ENCODE measurements at regions not wholly inside any gene's neighbourhood (a gene's known extent, or its start where the extent isn't known, plus 50 kb on each side); places are given as distances from the start of the nearest gene placed in this dataset.

- no peaks in the 10 kb centered on the region for H3K79me2 ChIP-seq (ENCODE audit: control insufficient read depth, insufficient read depth, low read length)
- no peak overlapping the region for H3K9ac ChIP-seq (replicated peaks; ENCODE audit: extremely low read depth, insufficient read depth, low read length)
- H3K4me1 ChIP-seq (ENCODE audit: control insufficient read depth, extremely low read depth, insufficient read depth, low read length), result no peaks in the 10 kb centered on the region
- no peak for FAIRE-seq
- no peak overlapping the region for H2AFZ ChIP-seq (ENCODE audit: low read depth, low read length)
- no peak overlapping the region for H3K27ac ChIP-seq (ENCODE audit: insufficient read depth, low read depth, low read length)
- H3K36me3 ChIP-seq (ENCODE audit: control insufficient read depth in 2 of 2, extremely low read depth in 1 of 2, insufficient read depth in 2 of 2, low read length in 2 of 2), result no peaks in the 10 kb centered on the region
- dilution Hi-C loops (cut with MboI; ENCODE audit: extremely low pct_ligation_motif_present, low sequenced_read_pairs) (no loop called here), intact Hi-C loops (cut with micrococcal nuclease) (no loop called here)
- no peak for DNase-seq (ENCODE audit: low read depth, low spot score)
- no peak overlapping the region for H3K4me2 ChIP-seq (ENCODE audit: insufficient read depth, low read length)
- CTCF ChIA-PET, result interaction anchor here (1.1 kb wide), 1 partner anchor 20 kb away, joined by 4 read pairs; no protein-coding TSS in a partner anchor
- BruUV-seq (replicated peaks), result no TSS peak
- no peaks in the 10 kb centered on the region for H4K20me1 ChIP-seq (replicated peaks; ENCODE audit: control insufficient read depth, extremely low read depth, insufficient read depth, low read length)
- POLR2A ChIA-PET, result no interaction called here
- no peaks in the 10 kb centered on the region for H3K27me3 ChIP-seq (ENCODE audit: control insufficient read depth in 2 of 2, insufficient read depth in 2 of 2, low read length in 2 of 2)
- TF ChIP-seq GATA2 (IDR thresholded peaks at IDR 0.05; ENCODE audit: insufficient read depth, insufficient read length, low read depth, low read length) (no peak), POLR2AphosphoS5 (IDR thresholded peaks at IDR 0.05; ENCODE audit: insufficient read depth, low read depth, low read length) (no peak), JUN (IDR thresholded peaks at IDR 0.05; ENCODE audit: borderline replicate concordance, insufficient read depth, insufficient read length, low read depth) (no peak), POLR2A (IDR thresholded peaks at IDR 0.05; ENCODE audit: low read depth, low read length) (no peak), FOS (IDR thresholded peaks at IDR 0.05; ENCODE audit: borderline replicate concordance, insufficient read depth, low read length) (no peak), EZH2 (IDR thresholded peaks at IDR 0.05; ENCODE audit: borderline replicate concordance, low read depth, low read length, severe bottlenecking) (no peak)
- TF ChIP-seq, protein P1, sequence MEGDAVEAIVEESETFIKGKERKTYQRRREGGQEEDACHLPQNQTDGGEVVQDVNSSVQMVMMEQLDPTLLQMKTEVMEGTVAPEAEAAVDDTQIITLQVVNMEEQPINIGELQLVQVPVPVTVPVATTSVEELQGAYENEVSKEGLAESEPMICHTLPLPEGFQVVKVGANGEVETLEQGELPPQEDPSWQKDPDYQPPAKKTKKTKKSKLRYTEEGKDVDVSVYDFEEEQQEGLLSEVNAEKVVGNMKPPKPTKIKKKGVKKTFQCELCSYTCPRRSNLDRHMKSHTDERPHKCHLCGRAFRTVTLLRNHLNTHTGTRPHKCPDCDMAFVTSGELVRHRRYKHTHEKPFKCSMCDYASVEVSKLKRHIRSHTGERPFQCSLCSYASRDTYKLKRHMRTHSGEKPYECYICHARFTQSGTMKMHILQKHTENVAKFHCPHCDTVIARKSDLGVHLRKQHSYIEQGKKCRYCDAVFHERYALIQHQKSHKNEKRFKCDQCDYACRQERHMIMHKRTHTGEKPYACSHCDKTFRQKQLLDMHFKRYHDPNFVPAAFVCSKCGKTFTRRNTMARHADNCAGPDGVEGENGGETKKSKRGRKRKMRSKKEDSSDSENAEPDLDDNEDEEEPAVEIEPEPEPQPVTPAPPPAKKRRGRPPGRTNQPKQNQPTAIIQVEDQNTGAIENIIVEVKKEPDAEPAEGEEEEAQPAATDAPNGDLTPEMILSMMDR (IDR thresholded peaks at IDR 0.05; ENCODE audit: extremely low read depth in 1 of 2, insufficient read depth in 1 of 2, low read depth in 1 of 2, low read length in 2 of 2), result no peak
- TF ChIP-seq, protein P2, sequence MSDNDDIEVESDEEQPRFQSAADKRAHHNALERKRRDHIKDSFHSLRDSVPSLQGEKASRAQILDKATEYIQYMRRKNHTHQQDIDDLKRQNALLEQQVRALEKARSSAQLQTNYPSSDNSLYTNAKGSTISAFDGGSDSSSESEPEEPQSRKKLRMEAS (IDR thresholded peaks at IDR 0.05; ENCODE audit: insufficient read depth, insufficient read length), result no peak
- no peaks in the 10 kb centered on the region for H3K9me1 ChIP-seq (replicated peaks; ENCODE audit: control insufficient read depth, extremely low read depth, insufficient read depth, low read length)
- H3K4me3 ChIP-seq (replicated peaks in 1 of 3; ENCODE audit: insufficient read depth in 1 of 3, low read depth in 1 of 3, low read length in 3 of 3), result no peak overlapping the region
- H3K9me3 ChIP-seq (replicated peaks; ENCODE audit: control insufficient read depth, insufficient read depth, low read length), result no peaks in the 10 kb centered on the region
Measured at GRCh38 chr9:13841746-13842462, 472.0 kb downstream of the NFIB start.

Data from endothelial cell of umbilical vein (primary cell).